NCI-H2029 treated with DMSO at 0.1 percent for 48 hours (cell line): ENCODE measurements at regions not wholly inside any gene's neighbourhood (a gene's known extent, or its start where the extent isn't known, plus 50 kb on each side); places are given as distances from the start of the nearest gene placed in this dataset.
"Not testable (repeated sequence)": the region's sequence is repeated elsewhere in the genome, so short reads cannot be mapped to it uniquely, and the experiment has no call there.

Source experiments
- DNase-seq: peaks from one replicate; lab custom pipeline; 2025; lab: John Stamatoyannopoulos, UW

DNA sequence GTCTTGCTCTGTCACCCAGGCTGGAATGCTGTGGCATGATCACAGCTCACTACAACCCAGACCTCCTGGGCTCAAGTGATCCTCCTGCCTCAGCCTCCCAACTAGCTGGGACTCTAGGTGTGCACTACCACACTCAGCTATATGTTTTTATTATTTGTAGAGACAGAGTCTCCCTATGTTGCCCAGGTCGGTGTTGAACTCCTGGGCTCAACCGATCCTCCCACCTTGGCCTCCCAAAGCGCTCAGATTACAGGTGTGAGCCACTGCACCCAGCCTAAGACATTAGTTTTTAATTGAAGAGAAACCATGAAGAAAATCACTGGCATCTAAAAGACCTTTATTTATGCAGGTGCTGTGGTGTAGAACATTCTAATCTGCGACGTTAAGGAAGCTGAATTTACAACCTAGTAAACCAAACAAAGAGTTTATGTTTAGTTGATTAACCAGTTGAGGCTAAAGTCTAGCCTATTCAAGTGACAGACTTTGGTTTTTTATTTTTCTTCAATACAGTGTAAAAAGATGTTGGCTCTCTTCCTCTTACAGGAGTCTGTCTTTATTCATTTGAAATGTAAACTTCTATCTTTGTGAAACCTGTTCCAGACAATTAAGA is 52.5 kb upstream of the NBL1 start:
- DNase-seq = no peak

DNA sequence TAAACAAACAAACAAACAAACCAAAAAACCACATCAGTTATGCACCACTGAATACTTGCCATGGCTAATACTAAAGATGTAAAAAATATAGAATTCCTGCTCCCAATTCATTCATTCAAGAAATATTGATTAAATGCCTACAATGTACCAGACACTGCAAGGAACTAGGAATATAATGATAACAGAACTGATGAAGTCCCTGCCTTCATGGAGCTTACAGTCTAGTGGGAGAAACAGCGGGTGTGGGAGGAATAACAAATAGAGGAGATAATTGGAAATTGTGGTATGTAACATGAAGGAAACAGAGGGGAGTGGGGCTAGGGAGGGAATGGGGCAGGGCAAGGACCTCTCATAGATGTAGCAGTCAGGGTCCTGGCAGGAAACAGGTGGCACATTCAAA is 58.6 kb upstream of the NBL1 start:
- DNase-seq = no peak

DNA sequence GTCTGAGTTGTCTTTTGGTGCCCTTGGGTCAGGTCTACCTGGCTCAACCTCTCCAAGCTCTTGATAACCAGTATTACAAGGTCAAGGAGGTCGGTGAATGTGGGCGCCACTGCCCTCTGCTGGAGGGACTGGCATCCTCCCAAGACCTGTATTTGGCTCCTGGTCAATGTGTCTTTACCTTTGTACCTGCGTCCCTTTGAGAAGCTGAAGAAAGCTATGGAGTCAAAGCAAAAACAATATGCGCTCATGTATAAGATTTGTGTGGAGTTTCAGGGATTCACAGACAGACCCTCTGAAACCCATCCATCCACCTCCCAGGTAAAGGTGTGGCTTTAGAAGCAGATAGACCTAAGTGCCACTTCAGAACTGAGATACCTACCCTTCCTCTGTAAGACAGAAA is 61.8 kb upstream of the NBL1 start:
- peak; percentile 5 for DNase-seq

DNA sequence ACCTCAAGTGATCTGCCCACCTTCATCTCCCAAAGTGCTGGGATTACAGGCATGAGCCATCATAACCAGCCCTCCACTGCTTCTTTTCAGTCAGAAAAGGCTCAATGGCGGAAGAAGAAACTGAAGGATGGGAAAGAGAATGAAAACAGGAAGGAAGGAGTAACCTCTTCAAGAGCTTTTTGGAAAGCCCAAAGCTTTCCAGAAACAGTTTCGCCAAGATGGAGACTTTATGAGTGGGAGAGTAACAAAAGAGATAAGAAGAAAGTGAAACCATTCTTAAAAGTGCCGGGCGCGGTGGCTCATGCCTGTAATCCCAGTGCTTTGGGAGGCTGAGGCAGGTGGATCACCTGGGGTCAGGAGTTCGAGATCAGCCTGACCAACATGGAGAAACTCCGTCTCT is 62.7 kb upstream of the NBL1 start:
- DNase-seq = no peak

DNA sequence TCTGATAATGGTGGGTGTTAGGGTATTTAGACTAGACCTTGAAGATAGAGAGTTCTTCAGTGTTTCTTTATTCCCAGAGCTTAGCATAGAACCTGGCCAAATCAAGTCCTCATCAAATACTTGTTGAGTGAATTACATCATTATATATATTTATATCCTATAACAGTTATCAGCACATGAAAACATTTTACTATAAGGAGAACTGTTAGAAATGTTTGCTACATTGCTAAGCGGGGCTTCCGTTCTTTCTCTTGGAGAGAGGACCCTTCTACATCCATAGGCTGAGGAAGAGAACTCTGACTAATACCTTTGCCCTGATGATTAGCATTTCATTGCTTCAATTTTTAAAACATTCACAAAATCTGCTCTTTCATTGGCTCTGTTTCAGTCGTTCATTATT is 66.5 kb upstream of the NBL1 start:
- DNase-seq = no peak

DNA sequence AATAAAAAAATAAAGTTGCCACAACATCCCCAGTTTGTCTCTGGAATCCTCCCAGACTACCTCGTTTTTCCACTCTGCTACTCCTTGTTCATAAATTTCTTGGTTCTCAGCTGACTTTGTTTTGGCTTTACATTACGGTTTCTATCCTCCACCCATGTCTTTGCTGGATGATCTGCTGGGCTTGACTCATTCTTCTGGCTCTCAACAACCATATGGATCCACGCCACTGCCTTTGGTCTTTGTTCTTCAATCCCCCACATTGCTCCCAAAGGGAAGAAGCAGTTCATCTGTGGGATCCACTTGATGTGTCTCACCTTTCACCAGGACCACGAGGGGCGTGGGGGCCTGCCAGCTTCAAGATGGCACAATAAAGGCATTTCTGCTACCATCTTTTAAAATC is 67.1 kb upstream of the NBL1 start:
- no peak for DNase-seq

DNA sequence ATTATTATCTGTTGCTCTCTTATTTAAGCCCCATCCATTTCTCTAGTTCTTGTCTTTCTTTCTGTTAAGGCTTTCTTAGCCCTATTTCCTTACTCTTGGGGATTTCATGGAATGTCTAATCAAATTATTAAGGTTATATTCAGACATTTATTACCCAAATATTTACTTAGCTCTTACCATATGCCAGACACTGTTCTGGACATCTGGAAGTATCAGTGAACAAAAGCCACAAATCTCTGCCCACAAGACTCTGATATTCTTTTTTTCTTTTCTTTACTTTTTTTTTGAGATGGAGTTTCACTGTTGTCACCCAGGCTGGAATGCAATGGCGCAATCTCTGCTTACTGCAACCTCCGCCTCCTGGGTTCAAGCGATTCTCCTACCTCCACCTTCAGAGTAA is 74.3 kb upstream of the NBL1 start:
- no peak for DNase-seq

DNA sequence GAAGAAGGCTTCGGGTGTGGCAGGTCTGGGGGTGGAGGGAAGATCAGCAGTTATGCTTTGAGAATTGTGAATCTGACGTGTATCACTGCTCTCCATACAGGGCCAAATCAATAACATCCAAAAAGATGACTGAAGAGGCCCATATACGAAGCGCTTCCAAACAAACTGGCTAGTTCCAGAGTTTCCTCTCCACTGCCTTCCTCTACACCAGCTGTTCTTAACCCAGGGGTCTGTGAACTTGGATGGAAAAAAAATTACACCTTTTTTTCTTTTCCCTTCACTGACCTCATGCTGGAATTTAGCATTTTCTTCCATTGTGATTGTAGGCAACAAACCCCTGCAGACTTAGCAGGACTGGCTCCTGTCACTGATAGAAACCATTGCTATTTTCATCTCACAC is 77.1 kb upstream of the NBL1 start:
- no peak for DNase-seq

DNA sequence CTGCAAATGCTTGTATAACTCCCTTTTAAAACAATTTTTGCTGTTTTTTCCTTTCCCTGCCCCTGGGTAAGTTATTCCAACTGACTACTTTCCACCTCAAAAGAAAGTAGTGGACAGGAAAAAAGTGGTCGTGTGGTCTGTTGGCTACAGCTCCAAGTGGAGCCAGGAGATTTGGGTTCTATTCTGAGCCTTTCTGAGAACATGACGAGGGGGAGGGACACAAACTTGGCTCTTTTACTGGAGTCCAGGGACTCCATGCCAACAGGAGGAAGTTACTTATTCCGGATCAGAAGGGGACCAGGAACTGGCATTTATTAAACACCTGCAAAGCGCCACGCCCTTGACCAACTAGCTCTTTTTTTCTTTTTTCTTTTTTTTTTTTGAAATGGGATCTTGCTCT is 79.0 kb upstream of the CAPZB start:
- no peak for DNase-seq

DNA sequence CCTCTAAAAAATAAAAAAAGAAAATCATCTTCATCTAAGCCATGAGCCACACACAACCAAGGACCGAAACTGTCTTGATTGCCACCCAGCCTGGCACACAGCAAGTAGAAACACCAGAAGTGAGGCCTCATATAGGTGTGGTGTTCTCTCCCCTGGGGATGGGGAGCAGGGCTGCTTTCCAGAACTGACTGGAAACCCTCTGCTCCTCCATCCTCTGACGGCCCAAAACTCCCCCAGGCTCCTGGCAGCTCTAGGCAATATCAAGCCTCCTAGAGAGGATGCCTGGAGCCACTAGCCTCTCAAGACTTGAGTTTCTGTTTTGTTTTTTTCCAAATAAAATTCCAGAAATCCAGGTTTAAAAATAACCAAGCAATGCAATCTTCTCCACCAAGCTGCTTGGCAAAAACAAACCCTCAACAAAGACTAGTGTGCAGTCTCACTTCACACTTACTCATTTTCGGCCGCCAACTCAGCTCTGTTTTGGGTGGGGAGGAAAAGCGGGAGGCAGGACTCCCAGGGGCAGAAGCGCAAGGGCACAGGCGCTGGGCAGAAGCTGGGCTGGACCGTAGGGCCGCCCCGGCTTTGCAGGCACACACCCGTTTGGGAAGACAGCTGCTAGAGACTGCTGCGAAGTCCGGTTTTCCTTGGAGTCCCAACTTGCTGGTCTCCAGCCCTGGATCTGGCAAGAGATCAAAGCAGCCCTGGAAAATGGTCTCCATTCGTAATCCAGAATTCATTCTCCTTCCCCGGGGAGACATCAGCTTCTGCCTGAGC is 78.2 kb upstream of the CAPZB start:
- DNase-seq = no peak

DNA sequence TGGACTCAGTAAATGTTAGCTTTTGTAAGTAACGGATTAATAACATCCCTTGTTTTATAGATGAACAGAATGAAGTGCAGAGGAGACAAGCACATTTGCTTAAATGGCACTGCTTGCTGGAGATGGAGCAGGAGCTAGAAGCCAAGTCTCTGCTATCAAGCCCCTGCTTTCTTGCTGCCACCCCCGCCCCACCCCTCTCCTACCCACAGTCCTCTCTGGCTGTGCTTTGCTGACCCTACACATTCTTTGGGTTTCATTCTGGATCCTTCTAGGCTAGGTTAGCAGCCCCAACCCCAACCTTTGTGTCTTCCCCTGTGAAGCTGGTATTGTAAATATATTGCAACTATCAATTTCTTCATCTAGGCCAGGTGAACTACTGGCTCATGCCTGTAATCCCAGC is 77.5 kb upstream of the CAPZB start:
- no peak for DNase-seq

DNA sequence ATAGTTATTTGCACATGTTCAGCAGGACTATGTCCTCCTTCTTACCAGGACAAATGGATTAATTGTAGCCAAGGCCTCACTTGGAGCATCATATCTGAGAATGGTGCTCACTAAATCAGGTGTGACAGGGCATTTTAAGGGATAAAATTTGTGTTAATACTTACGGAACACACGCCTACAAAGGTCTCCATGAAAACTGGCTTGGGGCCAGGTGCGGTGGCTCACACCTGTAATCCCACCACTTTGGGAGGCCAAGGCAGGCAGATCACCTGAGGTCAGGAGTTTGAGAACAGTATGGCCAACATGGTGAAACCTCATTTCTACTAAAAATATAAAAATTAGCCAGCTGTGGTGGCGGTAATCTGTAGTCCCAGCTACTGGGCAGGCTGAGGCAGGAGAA is 75.1 kb upstream of the CAPZB start:
- no peak for DNase-seq

DNA sequence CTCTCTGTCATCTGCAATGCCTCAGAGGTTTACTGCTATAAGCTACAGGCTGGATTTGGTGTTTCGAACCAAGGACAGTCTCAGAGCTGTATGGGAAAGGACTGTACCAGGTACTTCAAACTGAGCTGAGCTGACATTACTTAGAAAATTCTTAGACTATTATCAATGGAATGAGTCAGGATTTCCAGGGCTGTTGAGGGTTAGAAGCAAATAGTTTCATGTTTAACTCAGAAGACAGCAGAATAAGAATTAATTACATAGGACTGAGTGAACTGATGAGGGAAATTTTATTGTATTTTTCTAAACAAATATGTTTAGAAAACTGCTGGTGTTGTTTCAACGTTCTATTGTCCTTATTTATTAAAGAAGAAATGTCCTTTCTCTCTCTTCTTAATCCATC is 74.3 kb upstream of the CAPZB start:
- DNase-seq = no peak

DNA sequence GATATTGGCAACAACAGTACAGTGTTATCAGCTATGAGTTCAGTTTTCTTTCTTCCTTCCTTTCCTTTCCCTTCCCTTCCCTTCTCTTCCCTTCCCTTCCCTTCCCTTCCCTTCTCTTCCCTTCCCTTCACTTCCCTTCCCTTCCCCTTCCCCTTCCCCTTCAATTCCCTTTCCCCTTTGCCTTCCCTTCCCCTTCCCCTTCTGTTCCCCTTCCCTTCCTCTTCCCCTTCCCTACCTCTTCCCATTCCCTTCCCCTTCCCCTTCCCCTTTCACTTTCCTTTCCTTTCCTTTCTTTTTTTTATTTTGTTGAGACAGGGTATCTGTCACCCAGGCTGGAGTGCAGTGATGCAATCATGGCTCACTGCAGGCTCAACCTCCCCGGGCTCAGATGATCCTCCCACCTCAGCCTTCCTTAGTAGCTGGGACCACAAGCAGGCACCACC is 72.3 kb upstream of the CAPZB start:
- no peak for DNase-seq

DNA sequence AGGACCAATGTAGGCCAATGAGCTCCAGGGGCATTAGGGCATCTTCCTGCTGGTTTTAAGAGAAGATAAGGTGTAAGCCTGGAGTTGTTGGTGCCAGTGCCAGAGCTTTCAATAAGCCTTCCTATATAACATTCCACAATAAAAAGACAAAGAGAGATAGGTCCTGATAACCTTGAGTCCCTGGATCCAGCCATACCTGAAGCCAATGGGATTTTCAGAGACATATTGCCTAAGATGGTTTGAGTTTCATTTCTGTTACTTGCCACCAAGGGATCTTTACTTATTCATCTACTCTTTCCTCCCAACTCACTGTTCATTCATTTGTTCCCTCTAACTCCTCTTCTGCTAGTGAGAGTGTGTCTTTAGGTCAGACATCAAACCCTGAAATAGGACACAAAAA is 68.8 kb upstream of the CAPZB start:
- no peak for DNase-seq

DNA sequence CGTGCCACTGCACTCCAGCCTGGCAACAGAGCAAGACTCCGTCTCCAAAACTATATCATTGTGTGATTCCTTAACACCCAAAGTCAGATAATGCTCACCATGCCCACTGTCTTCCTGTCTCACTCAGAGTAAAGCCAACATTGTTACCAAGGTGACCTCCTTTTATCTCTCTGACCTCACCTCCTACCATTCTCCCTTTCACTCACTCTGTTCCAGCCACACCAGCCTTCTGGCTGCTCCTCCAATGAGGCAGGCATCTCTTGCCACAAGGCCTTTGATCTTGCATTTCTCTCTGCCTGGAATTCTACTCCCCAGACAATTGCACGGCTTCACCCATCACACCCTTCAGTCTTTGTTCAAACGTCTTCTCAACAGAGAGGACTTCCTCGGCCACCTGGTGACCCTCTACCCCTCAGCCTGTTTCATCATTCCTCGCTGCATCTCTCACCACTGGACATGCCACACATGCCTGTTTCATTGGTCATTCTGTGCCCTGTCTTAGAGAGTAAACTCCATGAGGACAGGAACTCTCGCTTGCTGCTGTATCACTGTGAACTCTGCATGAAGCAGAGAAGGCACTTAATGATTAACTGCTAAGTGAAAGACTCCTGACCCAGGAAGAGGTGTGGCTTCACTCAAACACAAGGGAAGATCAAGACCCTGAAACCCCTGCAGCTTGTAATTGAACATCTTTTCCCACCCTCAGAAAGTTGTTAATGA is 67.1 kb upstream of the CAPZB start:
- DNase-seq = no peak

DNA sequence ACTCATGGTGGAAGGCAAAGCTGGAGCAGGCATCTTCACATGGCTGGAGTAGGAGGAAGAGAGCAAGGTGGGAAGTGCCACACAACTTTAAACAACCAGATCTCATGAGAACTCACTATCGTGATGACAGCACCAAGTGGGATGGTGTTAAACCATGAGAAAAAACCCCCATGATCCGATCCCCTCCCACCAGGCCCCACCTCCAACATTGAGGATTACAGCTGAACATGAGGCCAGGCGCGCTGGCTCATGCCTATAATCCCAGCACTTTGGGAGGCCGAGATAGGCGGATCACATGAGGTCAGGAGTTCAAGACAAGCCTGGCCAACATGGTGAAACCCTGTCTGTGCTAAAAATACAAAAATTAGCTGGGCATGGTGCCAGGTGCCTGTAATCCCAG is 66.5 kb upstream of the CAPZB start:
- not testable (repeated sequence) for DNase-seq

DNA sequence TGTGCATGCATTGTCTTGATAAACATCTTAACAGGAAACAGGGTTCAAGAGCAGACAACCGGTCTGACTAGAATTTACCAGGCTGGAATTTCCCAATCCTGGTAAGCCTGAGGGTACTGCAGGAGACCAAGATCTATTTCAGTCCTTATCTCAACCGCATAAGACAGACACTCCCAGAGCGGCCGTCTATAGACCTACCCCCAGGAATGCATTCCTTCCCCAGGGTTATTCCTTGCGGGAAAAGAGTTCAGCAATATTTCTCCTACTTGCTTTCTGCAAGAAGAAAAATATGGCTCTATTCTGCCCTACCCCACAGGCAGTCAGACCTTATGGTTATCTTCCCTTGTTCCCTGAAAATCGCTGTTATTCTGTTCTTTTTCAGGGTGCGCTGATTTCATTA is 65.1 kb upstream of the CAPZB start:
- not testable (repeated sequence) for DNase-seq

DNA sequence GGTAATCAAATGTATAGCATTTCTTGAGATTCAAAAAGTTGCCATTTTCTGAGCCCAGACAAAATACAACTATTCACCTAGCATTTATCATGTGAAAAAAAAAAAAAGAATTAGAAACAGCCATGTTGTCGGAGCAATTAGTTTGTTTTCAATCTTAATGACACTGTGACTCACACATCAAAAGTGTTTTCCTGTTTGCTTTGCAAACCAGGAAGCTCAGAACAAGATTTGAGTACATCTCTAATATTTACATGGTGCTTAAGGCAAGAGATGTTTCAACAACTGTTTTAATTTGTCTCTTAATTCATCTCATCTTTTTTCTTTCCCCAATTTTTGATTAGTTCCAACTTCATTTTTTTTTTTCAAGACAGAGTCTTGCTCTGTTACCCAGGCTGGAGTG is 62.5 kb upstream of the CAPZB start:
- DNase-seq = no peak

DNA sequence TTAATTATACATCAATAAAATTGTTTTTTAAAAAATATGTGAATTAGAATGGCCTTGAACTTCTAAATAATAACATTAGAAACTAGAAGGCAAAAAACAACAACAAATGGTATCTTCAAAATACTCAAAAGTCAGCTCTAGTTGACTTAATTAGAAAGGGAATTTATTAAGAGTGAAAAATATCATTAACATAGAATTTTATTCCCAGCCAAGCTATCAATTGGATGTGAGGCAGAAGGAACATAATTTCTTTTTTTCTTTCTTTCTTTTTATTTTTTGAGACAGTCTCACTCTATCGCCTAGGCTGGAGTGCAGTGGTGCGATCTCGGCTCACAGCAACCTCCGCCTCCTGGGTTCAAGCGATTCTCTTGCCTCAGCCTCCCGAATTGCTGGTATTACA is 51.2 kb upstream of the CAPZB start:
- DNase-seq = no peak

DNA sequence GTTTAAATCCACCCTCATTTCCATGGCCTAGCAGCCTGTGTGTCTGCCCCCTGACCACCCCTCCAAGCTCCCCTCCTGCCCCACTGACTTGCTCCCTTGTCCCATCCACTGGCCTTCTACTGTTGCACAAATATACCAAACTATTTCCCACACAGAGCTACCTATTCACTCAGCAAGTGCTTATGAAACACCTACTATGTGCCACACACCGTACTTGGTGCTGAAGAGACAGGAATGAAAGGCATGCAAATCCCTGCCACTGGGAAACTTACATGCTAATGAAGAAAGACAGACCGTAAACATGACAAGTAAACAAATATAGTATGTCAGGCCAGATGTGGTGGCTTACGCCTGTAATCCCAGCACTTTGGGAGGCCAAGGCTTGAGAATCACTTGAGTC is 49.9 kb upstream of the CAPZB start:
- DNase-seq = no peak
